Nephron (organoid): ENCODE measurements at regions not wholly inside any gene's neighbourhood (a gene's known extent, or its start where the extent isn't known, plus 50 kb on each side); places are given as distances from the start of the nearest gene placed in this dataset.

Source experiments
- H3K27ac Mint-ChIP-seq, 3 experiments: 2 replicates each; pipeline ENCODE4 v1.8.0; 2020; ENCODE audit warnings: mixed read lengths in 3 of 3, mild to moderate bottlenecking in 2 of 3, moderate library complexity in 1 of 3
- H3K27me3 Mint-ChIP-seq: 2 replicates; pipeline ENCODE4 v1.8.0; 2021; ENCODE audit warnings: low read depth, mild to moderate bottlenecking, moderate library complexity, mixed read lengths
- H3K36me3 Mint-ChIP-seq: 2 replicates; pipeline ENCODE4 v1.8.0; 2020; ENCODE audit warnings: low read depth, mixed read lengths
- H3K4me1 Mint-ChIP-seq: 2 replicates; pipeline ENCODE4 v1.8.0; 2020; ENCODE audit warnings: mixed read lengths
- H3K4me3 Mint-ChIP-seq, 3 experiments: 2 replicates each; pipeline ENCODE4 v1.8.0; 2020; ENCODE audit warnings: mild to moderate bottlenecking in 3 of 3, mixed read lengths in 3 of 3, moderate library complexity in 2 of 3
- H3K9me3 Mint-ChIP-seq: 2 replicates; pipeline ENCODE4 v1.8.0; 2020; ENCODE audit warnings: mixed read lengths
- TF ChIP-seq, protein P1 (sequence below), 3 experiments: fragments of 200-600 bp; sonication (generic); IDR thresholded peaks; one replicate each; pipeline ENCODE4 v1.5.0; 2021; ENCODE audit warnings: antibody characterized with exemption in 3 of 3; ENCODE audit not compliant: unreplicated experiment in 3 of 3

DNA sequence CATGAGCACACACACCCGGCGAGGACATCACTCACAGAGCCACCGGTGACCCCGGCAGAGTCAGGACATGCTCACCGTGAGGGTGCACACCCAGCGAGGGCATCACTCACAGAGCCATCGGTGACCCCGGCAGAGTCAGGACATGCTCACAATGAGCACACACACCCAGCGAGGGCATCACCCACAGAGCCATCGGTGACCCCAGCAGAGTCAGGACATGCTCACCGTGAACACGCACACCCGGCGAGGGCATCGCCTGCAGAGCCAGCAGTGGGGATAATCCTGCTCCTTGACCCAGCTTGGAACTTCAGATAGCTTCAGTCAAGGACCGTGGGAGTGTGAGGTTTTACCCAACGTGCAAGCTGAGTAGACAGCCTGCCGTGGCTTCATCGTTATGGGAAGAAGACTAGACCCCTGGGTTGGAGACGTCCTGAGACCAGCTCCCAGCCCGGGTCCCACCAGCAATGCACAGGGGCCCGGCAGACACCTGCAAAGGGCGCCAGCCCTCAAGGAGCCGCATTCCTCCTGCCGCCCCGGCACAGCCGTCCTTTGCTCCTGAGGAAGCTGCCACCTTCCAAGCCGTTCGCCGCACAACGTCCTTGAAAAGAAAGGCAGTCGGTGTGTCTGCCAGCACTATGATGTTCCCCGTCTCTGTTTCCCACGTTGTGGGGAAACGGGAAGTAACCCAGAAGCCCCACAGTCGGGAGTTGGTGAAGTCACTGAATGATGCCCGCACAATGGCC, 192.3 kb downstream of the DLL1 start:
- H3K4me1 Mint-ChIP-seq, result peaks cover 24% of the 10 kb centered on the region
- no peak overlapping the region for H3K27ac Mint-ChIP-seq
- no peaks in the 10 kb centered on the region for H3K36me3 Mint-ChIP-seq
- H3K9me3 Mint-ChIP-seq, result no peaks in the 10 kb centered on the region
- peaks cover 26% of the 10 kb centered on the region for H3K27me3 Mint-ChIP-seq
- H3K4me3 Mint-ChIP-seq, result no peak overlapping the region
- TF ChIP-seq, protein P1, sequence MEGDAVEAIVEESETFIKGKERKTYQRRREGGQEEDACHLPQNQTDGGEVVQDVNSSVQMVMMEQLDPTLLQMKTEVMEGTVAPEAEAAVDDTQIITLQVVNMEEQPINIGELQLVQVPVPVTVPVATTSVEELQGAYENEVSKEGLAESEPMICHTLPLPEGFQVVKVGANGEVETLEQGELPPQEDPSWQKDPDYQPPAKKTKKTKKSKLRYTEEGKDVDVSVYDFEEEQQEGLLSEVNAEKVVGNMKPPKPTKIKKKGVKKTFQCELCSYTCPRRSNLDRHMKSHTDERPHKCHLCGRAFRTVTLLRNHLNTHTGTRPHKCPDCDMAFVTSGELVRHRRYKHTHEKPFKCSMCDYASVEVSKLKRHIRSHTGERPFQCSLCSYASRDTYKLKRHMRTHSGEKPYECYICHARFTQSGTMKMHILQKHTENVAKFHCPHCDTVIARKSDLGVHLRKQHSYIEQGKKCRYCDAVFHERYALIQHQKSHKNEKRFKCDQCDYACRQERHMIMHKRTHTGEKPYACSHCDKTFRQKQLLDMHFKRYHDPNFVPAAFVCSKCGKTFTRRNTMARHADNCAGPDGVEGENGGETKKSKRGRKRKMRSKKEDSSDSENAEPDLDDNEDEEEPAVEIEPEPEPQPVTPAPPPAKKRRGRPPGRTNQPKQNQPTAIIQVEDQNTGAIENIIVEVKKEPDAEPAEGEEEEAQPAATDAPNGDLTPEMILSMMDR (IDR thresholded peaks at IDR 0.05; ENCODE audit: unreplicated experiment in 3 of 3), result no peak

DNA sequence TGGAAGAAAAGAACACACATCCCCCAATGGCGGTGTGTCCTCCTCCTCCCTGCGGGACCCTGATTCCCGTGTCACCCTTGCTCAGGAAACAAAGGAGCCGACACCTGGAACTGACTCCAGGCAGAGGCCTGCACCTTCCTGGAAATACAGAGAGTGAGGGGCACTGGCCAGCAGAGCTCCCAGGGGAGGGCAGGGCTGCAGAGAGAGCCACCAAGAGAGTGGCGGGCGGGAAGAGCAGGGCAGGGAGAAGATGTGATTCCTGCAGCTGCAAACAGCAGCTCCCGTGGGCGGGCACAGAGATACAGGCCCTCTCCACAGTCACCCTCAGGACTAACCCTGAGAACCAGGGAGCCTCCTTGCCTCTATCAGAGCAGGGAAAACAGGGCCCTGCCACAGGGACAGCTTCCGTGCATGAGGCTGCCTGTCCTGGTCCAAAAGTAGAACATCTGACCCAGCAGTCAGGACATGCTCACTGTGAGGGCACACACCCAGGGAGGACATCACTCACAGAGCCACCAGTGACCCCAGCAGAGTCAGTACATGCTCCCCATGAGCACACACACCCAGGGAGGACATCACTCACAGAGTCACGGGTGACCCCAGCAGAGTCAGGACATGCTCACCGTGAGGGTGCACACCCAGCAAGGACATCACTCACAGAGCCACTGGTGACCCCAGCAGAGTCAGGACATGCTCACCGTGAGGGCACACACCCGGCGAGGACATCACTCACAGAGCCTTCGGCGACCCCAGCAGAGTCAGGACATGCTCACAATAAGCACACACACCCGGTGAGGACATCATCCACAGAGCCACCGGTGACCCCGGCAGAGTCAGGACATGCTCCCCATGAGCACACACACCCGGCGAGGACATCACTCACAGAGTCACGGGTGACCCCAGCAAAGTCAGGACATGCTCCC, 193.1 kb downstream of the DLL1 start:
- peaks cover 24% of the 10 kb centered on the region for H3K4me1 Mint-ChIP-seq
- H3K27ac Mint-ChIP-seq, result no peak overlapping the region
- no peak overlapping the region for H3K4me3 Mint-ChIP-seq
- no peaks in the 10 kb centered on the region for H3K36me3 Mint-ChIP-seq
- H3K27me3 Mint-ChIP-seq, result peaks cover 26% of the 10 kb centered on the region
- H3K9me3 Mint-ChIP-seq, result no peaks in the 10 kb centered on the region
- TF ChIP-seq, protein P1 (IDR thresholded peaks at IDR 0.05; ENCODE audit: unreplicated experiment in 3 of 3), result no peak

DNA sequence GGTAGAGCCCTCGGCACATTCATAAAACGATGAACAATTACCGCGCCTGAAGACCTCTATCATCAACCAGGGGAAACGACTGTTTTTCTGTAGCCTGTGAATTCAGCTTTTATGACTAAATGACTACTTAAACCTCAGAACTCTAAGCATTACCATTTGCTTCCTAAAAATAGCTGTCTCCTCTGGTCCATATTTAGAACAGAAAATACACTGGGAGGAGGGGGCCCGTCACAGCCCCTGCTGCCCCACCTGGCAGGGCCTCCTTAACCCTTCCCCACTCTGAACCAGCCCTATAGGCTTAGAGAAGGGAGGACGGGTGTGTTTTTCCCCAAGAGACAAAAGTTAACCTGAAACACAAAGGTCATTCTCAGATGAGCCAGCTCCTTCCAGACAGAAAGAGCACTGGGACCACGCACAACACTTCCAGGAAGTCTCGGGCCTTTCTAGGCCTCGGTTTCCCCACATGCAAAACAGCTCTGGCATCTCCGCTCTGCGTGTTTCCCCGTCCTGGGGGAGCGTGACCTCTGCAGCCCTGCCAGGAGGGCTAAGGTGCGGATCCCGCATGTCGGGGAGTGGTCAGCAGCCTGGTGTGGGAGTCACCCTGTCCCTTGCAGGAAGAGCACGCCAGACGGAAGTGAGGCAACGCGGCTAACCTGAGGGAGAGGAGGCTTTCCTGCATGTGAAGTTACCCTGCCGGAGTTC, 193.9 kb downstream of the DLL1 start:
- Mint-ChIP-seq H3K27me3 (peaks cover 22% of the 10 kb centered on the region), H3K36me3 (no peaks in the 10 kb centered on the region), H3K4me1 (peaks cover 20% of the 10 kb centered on the region), H3K9me3 (no peaks in the 10 kb centered on the region), H3K4me3 (no peak overlapping the region), H3K27ac (peak overlapping the region; percentile 30 to 70 (median 32))
- TF ChIP-seq, protein P1 (IDR thresholded peaks at IDR 0.05; ENCODE audit: unreplicated experiment in 3 of 3), result no peak

DNA sequence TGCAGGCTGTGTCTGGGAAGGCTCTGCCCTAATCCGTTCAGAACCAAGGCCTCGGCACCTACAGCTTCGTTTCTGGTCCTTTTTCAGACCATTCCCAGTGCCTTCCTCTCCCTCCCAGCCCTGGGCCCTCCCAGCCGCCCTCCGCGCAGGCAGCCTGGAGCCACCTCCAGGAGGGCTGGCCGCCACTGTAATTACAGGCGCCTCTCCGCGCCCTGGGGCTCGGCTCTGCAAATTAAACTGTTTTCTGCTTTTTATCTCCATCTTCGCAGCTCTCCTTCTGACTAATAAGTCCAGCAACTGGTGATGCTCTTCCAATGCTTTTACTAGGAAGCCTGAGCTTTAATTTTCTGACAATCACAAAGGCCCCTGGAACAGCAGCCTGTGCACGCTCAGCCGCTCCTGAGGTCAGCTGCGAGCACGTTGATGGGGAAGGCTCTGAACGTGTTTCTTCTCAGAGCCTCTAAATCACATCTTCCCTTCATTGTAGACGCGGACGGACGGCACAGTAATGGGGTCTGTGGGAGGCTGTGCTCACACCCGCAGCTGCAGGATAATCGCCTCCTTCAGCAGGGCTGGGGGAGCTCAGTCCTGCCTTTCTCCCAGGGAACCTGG, 194.6 kb downstream of the DLL1 start:
- TF ChIP-seq, protein P1 (IDR thresholded peaks at IDR 0.05; ENCODE audit: unreplicated experiment in 3 of 3), result no peak
- H3K4me3 Mint-ChIP-seq, result no peak overlapping the region
- peaks cover 22% of the 10 kb centered on the region for H3K27me3 Mint-ChIP-seq
- H3K27ac Mint-ChIP-seq, result peak overlapping the region; percentile 30 to 70 (median 32)
- no peaks in the 10 kb centered on the region for H3K9me3 Mint-ChIP-seq
- H3K36me3 Mint-ChIP-seq, result no peaks in the 10 kb centered on the region
- H3K4me1 Mint-ChIP-seq, result peaks cover 19% of the 10 kb centered on the region

DNA sequence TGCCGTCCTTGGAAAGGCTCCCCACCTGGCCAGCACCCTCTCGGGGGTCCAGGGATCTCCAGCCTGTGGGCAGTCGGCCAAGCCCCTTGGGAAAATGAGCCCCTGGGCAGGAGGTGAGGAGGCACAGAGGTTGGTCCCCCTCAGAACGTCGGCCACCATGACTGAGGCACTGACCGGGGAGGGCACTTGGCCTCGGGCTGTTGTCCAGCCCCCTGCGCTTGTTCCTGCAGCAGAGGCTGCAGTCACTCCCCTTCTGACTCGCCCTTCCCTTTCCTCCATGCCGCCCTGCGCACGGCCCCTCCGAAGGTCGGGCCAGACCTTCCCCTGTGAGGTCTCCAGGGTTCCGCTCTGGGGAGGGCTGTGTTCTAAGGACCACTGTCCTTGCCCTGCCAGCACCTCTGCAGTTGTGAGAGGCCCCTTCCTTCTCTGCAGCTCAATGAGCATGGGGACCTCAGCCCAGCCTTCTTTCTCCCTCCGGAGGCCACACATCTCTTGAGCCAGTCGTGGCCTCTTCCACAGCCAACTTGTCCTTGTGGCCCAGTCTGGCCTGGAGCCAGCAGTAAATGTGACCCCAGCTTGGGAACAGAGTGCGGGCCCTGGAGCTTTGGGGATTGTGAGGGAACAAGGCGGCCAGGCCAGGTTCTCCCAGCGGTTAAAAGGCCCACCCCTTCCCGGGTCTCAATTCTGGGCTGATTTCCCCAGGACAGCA, 195.5 kb downstream of the DLL1 start:
- TF ChIP-seq, protein P1 (IDR thresholded peaks at IDR 0.05; ENCODE audit: unreplicated experiment in 3 of 3), result no peak
- H3K27ac Mint-ChIP-seq, result peak overlapping the region in 2 of 3 experiments; percentile 32 to 70
- H3K4me1 Mint-ChIP-seq, result peaks cover 19% of the 10 kb centered on the region
- H3K9me3 Mint-ChIP-seq, result no peaks in the 10 kb centered on the region
- H3K36me3 Mint-ChIP-seq, result no peaks in the 10 kb centered on the region
- H3K4me3 Mint-ChIP-seq, result no peak overlapping the region
- peaks cover 19% of the 10 kb centered on the region for H3K27me3 Mint-ChIP-seq
